ENCODE measurements at regions not wholly inside any gene's neighbourhood (a gene's known extent, or its start where the extent isn't known, plus 50 kb on each side); places are given as distances from the start of the nearest gene placed in this dataset.
A peak's percentile ranks its signal among the peaks of the same experiment; 100 is the strongest.

- no peak for DNase-seq
These were observed 263.9 kb upstream of the ATP10B start for GRCh38 chr5:161115941-161116340.

- DNase-seq, result no peak
These were observed 260.4 kb upstream of the ATP10B start for GRCh38 chr5:161112371-161112770.

GRCh38 chr5:161105525-161105924 is 253.5 kb upstream of the ATP10B start:
- DNase-seq, result peak in 1 of 3 experiments; percentile 51

GRCh38 chr5:161098516-161098915 is 246.5 kb upstream of the ATP10B start:
- no peak for DNase-seq

GRCh38 chr5:161096581-161096980 is 244.6 kb upstream of the ATP10B start:
- no peak for DNase-seq

GRCh38 chr5:161095953-161096352 is 243.9 kb upstream of the ATP10B start:
- DNase-seq, result peak in 2 of 3 experiments; percentile 27 to 55

GRCh38 chr5:161094411-161094810 is 242.4 kb upstream of the ATP10B start:
- no peak for DNase-seq

GRCh38 chr5:161093100-161093499 is 241.1 kb upstream of the ATP10B start:
- no peak for DNase-seq

- DNase-seq, result no peak
These were observed 237.6 kb upstream of the ATP10B start for GRCh38 chr5:161089569-161089968.

GRCh38 chr5:161086461-161086860 is 234.4 kb upstream of the ATP10B start:
- no peak for DNase-seq

GRCh38 chr5:161085056-161085455 is 233.0 kb upstream of the ATP10B start:
- no peak for DNase-seq

- no peak for DNase-seq
These were observed 232.1 kb upstream of the ATP10B start for GRCh38 chr5:161084115-161084514.

- no peak for DNase-seq
These were observed 226.8 kb upstream of the ATP10B start for GRCh38 chr5:161078793-161079192.

- no peak for DNase-seq
These were observed 226.0 kb upstream of the ATP10B start for GRCh38 chr5:161077936-161078545.

GRCh38 chr5:161077496-161077895 is 225.5 kb upstream of the ATP10B start:
- no peak for DNase-seq

GRCh38 chr5:161064781-161065180 is 212.8 kb upstream of the ATP10B start:
- peak; percentile 58 to 89 (median 79) for DNase-seq

GRCh38 chr5:161064297-161064696 is 212.3 kb upstream of the ATP10B start:
- DNase-seq, result peak in 1 of 3 experiments; percentile 53

GRCh38 chr5:161058781-161059180 is 206.8 kb upstream of the ATP10B start:
- no peak for DNase-seq

- peak in 1 of 3 experiments; percentile 40 for DNase-seq
These were observed 200.0 kb upstream of the ATP10B start for GRCh38 chr5:161051920-161052500.

- DNase-seq, result no peak
These were observed 195.0 kb upstream of the ATP10B start for GRCh38 chr5:161047024-161047423.

GRCh38 chr5:161042862-161043261 is 190.9 kb upstream of the ATP10B start:
- no peak for DNase-seq

GRCh38 chr5:161042443-161042842 is 190.4 kb upstream of the ATP10B start:
- no peak for DNase-seq

GRCh38 chr5:161040818-161041217 is 188.8 kb upstream of the ATP10B start:
- no peak for DNase-seq

- no peak for DNase-seq
These were observed 184.3 kb upstream of the ATP10B start for GRCh38 chr5:161036296-161036695.

GRCh38 chr5:161034451-161034850 is 182.4 kb upstream of the ATP10B start:
- peak in 1 of 3 experiments; percentile 3 for DNase-seq
